CD14-positive monocyte (primary cell): ENCODE measurements at regions not wholly inside any gene's neighbourhood (a gene's known extent, or its start where the extent isn't known, plus 50 kb on each side); places are given as distances from the start of the nearest gene placed in this dataset.

Experiments used
- DNase-seq, 3 donors: peaks; one replicate each; pipeline ENCODE4 v3.0.0-alpha.2; 2011 to 2022
- H2AFZ ChIP-seq: 2 replicates; pipeline ENCODE4 v1.6.0; 2012; ENCODE audit warnings: mild to moderate bottlenecking, low read depth, low read length, inconsistent platforms; ENCODE audit not compliant: insufficient read depth, poor library complexity, severe bottlenecking
- H3K27ac ChIP-seq, 2 donors: 1 replicate in 1 of 2; 2 replicates in 1 of 2; pipeline ENCODE4 v1.5.1; 2012 to 2013; ENCODE audit warnings: low read length in 2 of 2, control low read depth in 1 of 2, inconsistent platforms in 1 of 2, low read depth in 1 of 2, mild to moderate bottlenecking in 1 of 2
- H3K27me3 ChIP-seq, 2 donors: one replicate each; pipeline versions ENCODE4 v1.6.0 to v1.6.1; 2011 to 2013; ENCODE audit warnings: low read length in 2 of 2; ENCODE audit not compliant: control insufficient read depth in 2 of 2, insufficient read depth in 2 of 2
- H3K36me3 ChIP-seq, 2 donors: replicated peaks in 1 of 2; 1 replicate in 1 of 2; 2 replicates in 1 of 2; pipeline versions ENCODE4 v1.5.1 to v1.6.1; 2012 to 2013; ENCODE audit warnings: low read length in 2 of 2, control low read depth in 1 of 2, inconsistent platforms in 1 of 2, mild to moderate bottlenecking in 1 of 2; ENCODE audit not compliant: insufficient read depth in 2 of 2, control insufficient read depth in 1 of 2
- H3K4me1 ChIP-seq, 2 donors: 1 replicate in 1 of 2; 2 replicates in 1 of 2; pipeline versions ENCODE4 v1.5.1 to v1.6.1; 2012 to 2013; ENCODE audit warnings: low read length in 2 of 2, control low read depth in 1 of 2, inconsistent platforms in 1 of 2, mild to moderate bottlenecking in 1 of 2, moderate library complexity in 1 of 2; ENCODE audit not compliant: insufficient read depth in 2 of 2, control insufficient read depth in 1 of 2
- H3K4me2 ChIP-seq: replicated peaks from 2 replicates; pipeline ENCODE3; 2012; ENCODE audit warnings: low read length, moderate library complexity, mild to moderate bottlenecking; ENCODE audit not compliant: poor library complexity, severe bottlenecking; ENCODE audit errors: extremely low read depth
- H3K4me3 ChIP-seq, 3 experiments: fragments of 200-600 bp in 1 of 3; sonication (generic) in 1 of 3; replicated peaks in 1 of 3; 1 replicate in 2 of 3; 2 replicates in 1 of 3; pipeline ENCODE4 v1.5.1; 2011 to 2013; ENCODE audit warnings: low read length in 3 of 3, mild to moderate bottlenecking in 3 of 3, control low read depth in 2 of 3, low read depth in 2 of 3, inconsistent platforms in 1 of 3, moderate library complexity in 1 of 3
- H3K79me2 ChIP-seq: 2 replicates; pipeline ENCODE4 v1.6.0; 2012; ENCODE audit warnings: mild to moderate bottlenecking, control low read depth, inconsistent platforms, low read length, moderate library complexity; ENCODE audit not compliant: insufficient read depth
- H3K9ac ChIP-seq: 2 replicates; pipeline ENCODE4 v1.6.0; 2017; ENCODE audit warnings: low read length, mild to moderate bottlenecking; ENCODE audit not compliant: insufficient read depth, poor library complexity, severe bottlenecking
- H3K9me3 ChIP-seq, 2 donors: replicated peaks in 1 of 2; 1 replicate in 1 of 2; 2 replicates in 1 of 2; pipeline versions ENCODE4 v1.5.1 to v1.6.1; 2012 to 2013; ENCODE audit warnings: low read length in 2 of 2, control low read depth in 1 of 2; ENCODE audit not compliant: control insufficient read depth in 1 of 2, insufficient read depth in 1 of 2
- H4K20me1 ChIP-seq: 2 replicates; pipeline ENCODE4 v1.6.0; 2012; ENCODE audit warnings: mild to moderate bottlenecking, low read length, control low read depth, moderate library complexity; ENCODE audit not compliant: insufficient read depth
- H3K27ac Mint-ChIP-seq, 7 donors: one replicate each; pipeline ENCODE4 v1.8.0; 2020; ENCODE audit warnings: mild to moderate bottlenecking in 7 of 7, mixed read lengths in 7 of 7, moderate library complexity in 6 of 7, inconsistent platforms in 2 of 7
- H3K27me3 Mint-ChIP-seq, 3 donors: one replicate each; pipeline ENCODE4 v1.8.0; 2021 to 2022; ENCODE audit warnings: low read depth in 3 of 3, mild to moderate bottlenecking in 3 of 3, mixed read lengths in 3 of 3, moderate library complexity in 3 of 3, inconsistent platforms in 1 of 3
- H3K36me3 Mint-ChIP-seq, 2 donors: one replicate each; pipeline ENCODE4 v1.8.0; 2020; ENCODE audit warnings: mixed read lengths in 2 of 2, inconsistent platforms in 1 of 2, mild to moderate bottlenecking in 1 of 2
- H3K4me1 Mint-ChIP-seq: one replicate; pipeline ENCODE4 v1.8.0; 2020; ENCODE audit warnings: mild to moderate bottlenecking, mixed read lengths
- H3K4me3 Mint-ChIP-seq, 2 donors: one replicate each; pipeline ENCODE4 v1.8.0; 2020; ENCODE audit warnings: mild to moderate bottlenecking in 2 of 2, mixed read lengths in 2 of 2, moderate library complexity in 1 of 2
- H3K9me3 Mint-ChIP-seq, 7 donors: one replicate each; pipeline ENCODE4 v1.8.0; 2020 to 2022; ENCODE audit warnings: mixed read lengths in 7 of 7, mild to moderate bottlenecking in 6 of 7, moderate library complexity in 6 of 7, inconsistent platforms in 2 of 7
- CTCF ChIP-seq: fragments of 200-600 bp; IDR thresholded peaks from one replicate; pipeline ENCODE4 v1.8.0; 2022; ENCODE audit warnings: antibody characterized with exemption, mild to moderate bottlenecking
- WGBS: methylation state at CpG from one replicate; pipeline ENCODE4 v1.1.5; 2013; ENCODE audit warnings: missing lambda C conversion rate; ENCODE audit not compliant: insufficient coverage; 5-methylcytosine and 5-hydroxymethylcytosine counted together
- intact Hi-C, 2 donors: fragments of 100-400 bp; cut with micrococcal nuclease; formaldehyde crosslinking; loops; one replicate each; pipeline versions ENCODE4 v1.15.0 to v1.15.1; 2023

- Mint-ChIP-seq H3K4me3 (no peak overlapping the region), H3K27me3 (peaks cover 1 to 4% (median 3%) of the 10 kb centered on the region in 3 donors), H3K36me3 (no peaks in the 10 kb centered on the region), H3K27ac (no peak overlapping the region), H3K9me3 (peaks cover 0 to 3% (median 0%) of the 10 kb centered on the region in 7 donors), H3K4me1 (peaks cover 25% of the 10 kb centered on the region)
- Histone ChIP-seq H3K79me2 (no peaks in the 10 kb centered on the region), H3K27me3 (no peaks in the 10 kb centered on the region), H3K4me3 (no peak overlapping the region), H4K20me1 (no peaks in the 10 kb centered on the region), H3K9me3 (no peaks in the 10 kb centered on the region), H3K36me3 (no peaks in the 10 kb centered on the region), H3K27ac (no peak overlapping the region), H3K4me1 (peaks cover 16 to 18% of the 10 kb centered on the region in 2 donors), H3K9ac (no peak overlapping the region), H3K4me2 (no peak overlapping the region), H2AFZ (no peak overlapping the region)
- intact Hi-C loops, result no loop called here
- WGBS, result 95% methylated on average over 10 of the region's 14 CpGs
- TF ChIP-seq CTCF, result no peak
- no peak for DNase-seq
Observed at GRCh38 chr14:100664841-100665510, 61.7 kb upstream of the DLK1 start.

- intact Hi-C loops, result no loop called here
- no peak for DNase-seq
- no peak for TF ChIP-seq CTCF
- no peak overlapping the region for H3K9ac ChIP-seq
- no peaks in the 10 kb centered on the region for H4K20me1 ChIP-seq
- Mint-ChIP-seq H3K9me3 (peaks cover 0 to 3% (median 0%) of the 10 kb centered on the region in 7 donors), H3K36me3 (no peaks in the 10 kb centered on the region), H3K4me3 (no peak overlapping the region), H3K4me1 (peaks cover 29% of the 10 kb centered on the region), H3K27ac (no peak overlapping the region), H3K27me3 (peaks cover 1 to 8% (median 6%) of the 10 kb centered on the region in 3 donors)
- peaks cover 16 to 18% of the 10 kb centered on the region in 2 donors for H3K4me1 ChIP-seq
- H3K9me3 ChIP-seq, result no peaks in the 10 kb centered on the region
- no peaks in the 10 kb centered on the region for H3K79me2 ChIP-seq
- no peak overlapping the region for H3K27ac ChIP-seq
- no peaks in the 10 kb centered on the region for H3K36me3 ChIP-seq
- H2AFZ ChIP-seq, result no peak overlapping the region
- H3K4me3 ChIP-seq, result no peak overlapping the region
- H3K27me3 ChIP-seq, result no peaks in the 10 kb centered on the region
- H3K4me2 ChIP-seq, result no peak overlapping the region
- 90% methylated on average over 11 of the region's 11 CpGs for WGBS
Observed at GRCh38 chr14:100665511-100666032, 61.1 kb upstream of the DLK1 start.
